Activated T-cell treated with anti-CD3 and anti-CD28 coated beads, Interleukin-2, amount 50 U/mL, for 4 hours (primary cell): ENCODE measurements at regions not wholly inside any gene's neighbourhood (a gene's known extent, or its start where the extent isn't known, plus 50 kb on each side); places are given as distances from the start of the nearest gene placed in this dataset.

Source experiments
- ATAC-seq, 2 donors: fragments of 200-7000 bp; cut with Tn5 transposase; one replicate each; pipeline ENCODE4 v1.10.0; 2021
- DNase-seq: peaks from one replicate; pipeline ENCODE4 v3.0.0-alpha.2; 2020
- H3K27me3 Mint-ChIP-seq: one replicate; pipeline ENCODE4 v1.8.0; 2021; ENCODE audit warnings: low read depth, mixed read lengths
- H3K36me3 Mint-ChIP-seq: one replicate; pipeline ENCODE4 v1.8.0; 2022; ENCODE audit warnings: mixed read lengths; ENCODE audit not compliant: insufficient read depth
- H3K4me1 Mint-ChIP-seq: one replicate; pipeline ENCODE4 v1.8.0; 2021; ENCODE audit warnings: low read depth, mixed read lengths
- H3K4me3 Mint-ChIP-seq: one replicate; pipeline ENCODE4 v1.8.0; 2021; ENCODE audit warnings: mild to moderate bottlenecking, moderate library complexity, mixed read lengths
- H3K9me3 Mint-ChIP-seq: one replicate; pipeline ENCODE4 v1.8.0; 2021; ENCODE audit warnings: mixed read lengths

DNA sequence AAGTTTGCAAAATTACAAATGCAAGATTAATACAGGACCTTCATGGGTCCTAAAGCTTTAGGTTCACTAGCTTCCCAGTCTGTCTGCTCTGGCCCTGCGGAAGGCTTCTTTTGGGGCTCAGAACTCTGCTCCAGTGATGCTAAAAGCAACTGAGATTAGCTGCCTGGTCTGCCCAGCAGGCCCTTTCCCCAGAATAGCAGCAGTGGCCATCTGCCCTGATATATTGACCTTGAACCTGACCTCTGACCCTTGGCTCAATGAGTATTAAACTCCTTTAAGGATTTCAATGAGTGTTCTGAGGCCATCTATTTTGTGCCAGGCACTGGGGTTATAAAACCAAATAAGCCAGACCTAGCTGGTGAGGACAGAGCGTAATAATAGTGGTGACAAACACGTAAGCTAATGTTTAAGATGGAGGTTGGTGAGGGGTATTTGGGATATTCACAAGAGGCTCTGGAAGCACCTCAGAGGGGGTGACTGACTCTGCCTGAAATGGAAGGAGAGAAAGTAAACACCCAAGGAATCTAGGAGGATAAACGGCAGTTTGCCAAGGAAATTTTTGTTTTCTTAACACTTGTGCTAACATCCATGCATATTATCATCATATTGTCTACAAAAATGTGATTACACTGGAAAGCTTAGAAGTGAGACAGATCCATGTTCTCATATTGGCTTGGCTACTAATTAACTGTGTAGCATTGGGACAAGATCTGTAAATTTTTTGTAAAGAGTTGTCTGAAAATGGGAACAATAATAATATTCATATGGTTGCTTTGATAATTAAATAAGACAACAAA is 50.4 kb upstream of the LCLAT1 start:
- H3K27me3 Mint-ChIP-seq, result no peaks in the 10 kb centered on the region
- H3K9me3 Mint-ChIP-seq, result no peaks in the 10 kb centered on the region
- H3K36me3 Mint-ChIP-seq, result no peaks in the 10 kb centered on the region
- ATAC-seq, result no peak
- DNase-seq, result no peak
- H3K4me1 Mint-ChIP-seq, result no peaks in the 10 kb centered on the region
- H3K4me3 Mint-ChIP-seq, result no peak overlapping the region
